ENCODE measurements at regions not wholly inside any gene's neighbourhood (a gene's known extent, or its start where the extent isn't known, plus 50 kb on each side); places are given as distances from the start of the nearest gene placed in this dataset.

DNA sequence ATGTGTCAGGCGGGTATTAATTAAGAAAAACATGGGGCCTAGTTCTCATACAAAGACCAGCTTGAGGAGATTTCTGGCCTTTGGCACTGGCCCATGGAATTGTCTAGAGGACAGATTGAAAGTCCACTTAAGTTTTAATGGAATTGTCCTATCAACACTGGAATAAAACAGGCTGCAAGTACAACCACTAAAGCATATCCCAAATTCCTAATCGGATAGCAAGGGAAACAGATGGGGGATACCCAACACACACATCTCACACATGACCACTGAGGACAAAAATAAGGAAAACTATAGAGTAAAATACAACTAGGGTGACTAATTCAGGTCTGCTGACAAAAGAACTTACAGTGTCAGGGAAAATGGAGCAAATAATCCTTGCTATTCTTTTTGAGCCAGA, 167.8 kb downstream of the GASK1B start:
- ChIA-PET CTCF (no interaction called here), POLR2A (no interaction called here)
- no peak overlapping the region for H3K27ac ChIP-seq (ENCODE audit: extremely low read depth, low read depth, low read length)

DNA sequence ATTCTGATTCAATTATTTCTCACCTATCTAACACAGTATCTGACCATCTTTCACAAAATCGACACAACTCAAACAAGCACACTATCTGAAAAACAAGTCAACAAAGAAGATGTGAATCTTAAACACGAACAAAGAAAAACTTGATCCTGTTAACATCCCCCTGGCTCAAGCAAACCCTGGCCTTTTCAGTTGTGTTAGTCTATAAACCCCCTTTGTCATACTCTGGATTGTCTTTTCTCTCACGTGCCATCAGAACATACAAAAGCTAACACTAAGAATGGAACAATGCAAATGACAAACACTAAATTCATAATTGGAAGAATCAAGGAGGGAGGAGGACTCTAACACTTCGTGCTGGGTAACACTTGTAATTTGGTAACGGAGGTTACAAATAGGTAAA, 168.7 kb downstream of the GASK1B start:
- CTCF ChIA-PET, result no interaction called here
- H3K4me3 ChIP-seq (ENCODE audit: low read depth, low read length), result no peak overlapping the region
- POLR2A ChIA-PET, result no interaction called here
- TF ChIP-seq ZSCAN16 (tag by site-specific recombination; IDR thresholded peaks at IDR 0.05), result no peak
- no peaks in the 10 kb centered on the region for H3K9me3 ChIP-seq (ENCODE audit: control insufficient read depth, insufficient read depth, low read depth, low read length)
- H3K36me3 ChIP-seq (ENCODE audit: control insufficient read depth in 2 of 2, insufficient read depth in 1 of 2, low read length in 2 of 2), result no peaks in the 10 kb centered on the region
- H3K27ac ChIP-seq (ENCODE audit: extremely low read depth, low read depth, low read length), result no peak overlapping the region
- H3K4me1 ChIP-seq (ENCODE audit: control insufficient read depth, insufficient read depth, low read length), result no peaks in the 10 kb centered on the region; the same call in 1 of the 2 replicates

More for the DNA sequence above, 167.8 kb downstream of the GASK1B start:
- TF ChIP-seq, protein P1, sequence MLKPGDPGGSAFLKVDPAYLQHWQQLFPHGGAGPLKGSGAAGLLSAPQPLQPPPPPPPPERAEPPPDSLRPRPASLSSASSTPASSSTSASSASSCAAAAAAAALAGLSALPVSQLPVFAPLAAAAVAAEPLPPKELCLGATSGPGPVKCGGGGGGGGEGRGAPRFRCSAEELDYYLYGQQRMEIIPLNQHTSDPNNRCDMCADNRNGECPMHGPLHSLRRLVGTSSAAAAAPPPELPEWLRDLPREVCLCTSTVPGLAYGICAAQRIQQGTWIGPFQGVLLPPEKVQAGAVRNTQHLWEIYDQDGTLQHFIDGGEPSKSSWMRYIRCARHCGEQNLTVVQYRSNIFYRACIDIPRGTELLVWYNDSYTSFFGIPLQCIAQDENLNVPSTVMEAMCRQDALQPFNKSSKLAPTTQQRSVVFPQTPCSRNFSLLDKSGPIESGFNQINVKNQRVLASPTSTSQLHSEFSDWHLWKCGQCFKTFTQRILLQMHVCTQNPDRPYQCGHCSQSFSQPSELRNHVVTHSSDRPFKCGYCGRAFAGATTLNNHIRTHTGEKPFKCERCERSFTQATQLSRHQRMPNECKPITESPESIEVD (tag by site-specific recombination; IDR thresholded peaks at IDR 0.05), result no peak
- Histone ChIP-seq H3K4me3 (ENCODE audit: low read depth, low read length) (no peak overlapping the region), H3K4me1 (ENCODE audit: control insufficient read depth, insufficient read depth, low read length) (no peaks in the 10 kb centered on the region; the same call in 1 of the 2 replicates), H3K36me3 (ENCODE audit: control insufficient read depth in 2 of 2, insufficient read depth in 1 of 2, low read length in 2 of 2) (no peaks in the 10 kb centered on the region), H3K9me3 (ENCODE audit: control insufficient read depth, insufficient read depth, low read depth, low read length) (no peaks in the 10 kb centered on the region)

DNA sequence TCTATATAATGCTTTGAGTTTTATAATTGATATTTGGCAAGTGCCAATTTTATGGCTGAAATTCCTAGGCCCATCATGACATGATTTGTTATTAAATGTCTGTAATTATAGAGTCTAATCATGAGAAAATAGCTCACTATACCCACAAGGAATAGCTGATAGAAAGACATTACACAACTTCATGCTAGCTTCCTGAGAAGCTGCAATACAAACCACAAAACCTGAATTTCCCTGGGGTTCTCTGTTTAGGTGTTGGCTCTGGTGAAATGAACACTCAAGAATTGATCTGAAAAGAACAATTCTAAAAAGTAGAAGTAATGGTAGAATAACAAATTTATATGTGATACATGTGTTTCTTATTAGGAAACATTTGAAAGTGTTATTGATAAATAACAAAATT, 169.6 kb downstream of the GASK1B start:
- Histone ChIP-seq H3K36me3 (ENCODE audit: control insufficient read depth in 2 of 2, insufficient read depth in 1 of 2, low read length in 2 of 2) (no peaks in the 10 kb centered on the region), H3K9me3 (ENCODE audit: control insufficient read depth, insufficient read depth, low read depth, low read length) (no peaks in the 10 kb centered on the region), H3K27ac (ENCODE audit: extremely low read depth, low read depth, low read length) (no peak overlapping the region), H3K4me1 (ENCODE audit: control insufficient read depth, insufficient read depth, low read length) (no peaks in the 10 kb centered on the region), H3K4me3 (ENCODE audit: low read depth, low read length) (no peak overlapping the region)
- TF ChIP-seq HOXC10 (CRISPR knock-in tag; IDR thresholded peaks at IDR 0.05) (no peak), ZNF37A (tag by site-specific recombination; IDR thresholded peaks at IDR 0.05) (no peak), ZNF274 (IDR thresholded peaks at IDR 0.05; ENCODE audit: low read length) (no peak), ZNF274 (tag by site-specific recombination; IDR thresholded peaks at IDR 0.05; ENCODE audit: borderline replicate concordance) (no peak), ZNF221 (tag by site-specific recombination; IDR thresholded peaks at IDR 0.05; ENCODE audit: borderline replicate concordance) (no peak), ZNF596 (tag by site-specific recombination; IDR thresholded peaks at IDR 0.05) (no peak), ZNF354C (tag by site-specific recombination; IDR thresholded peaks at IDR 0.05; ENCODE audit: borderline replicate concordance, low read depth) (no peak)
- TF ChIP-seq, protein P1 (tag by site-specific recombination; IDR thresholded peaks at IDR 0.05), result no peak
- ChIA-PET POLR2A (interaction anchor here (0.6 kb wide), 1 partner anchor 193 kb away, joined by 3 read pairs; no protein-coding TSS in a partner anchor), CTCF (no interaction called here)

DNA sequence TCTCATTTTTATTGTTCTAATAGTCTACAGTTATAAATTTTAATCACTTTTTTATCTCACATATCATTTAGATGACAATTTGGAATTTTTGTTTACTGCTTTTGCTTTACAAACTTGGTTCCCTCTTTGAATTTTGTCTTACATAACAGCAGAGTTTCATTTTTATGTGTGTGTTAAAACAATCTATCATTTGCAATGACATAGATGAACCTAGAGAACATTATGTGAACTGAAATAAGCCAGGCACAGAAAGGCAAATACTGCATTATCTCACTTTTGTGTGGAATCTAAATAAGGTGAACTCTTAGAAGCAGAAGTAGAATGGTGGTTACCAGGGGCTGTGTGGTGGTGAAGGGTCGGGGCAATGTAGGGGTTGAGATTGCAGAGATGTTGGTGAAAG, 170.7 kb downstream of the GASK1B start:
- no peaks in the 10 kb centered on the region for H3K9me3 ChIP-seq (ENCODE audit: control insufficient read depth, insufficient read depth, low read depth, low read length)
- ChIA-PET POLR2A (no interaction called here), CTCF (no interaction called here)
- H3K27ac ChIP-seq (ENCODE audit: extremely low read depth, low read depth, low read length), result no peak overlapping the region
- no peak overlapping the region for H3K4me3 ChIP-seq (ENCODE audit: low read depth, low read length)
- H3K4me1 ChIP-seq (ENCODE audit: control insufficient read depth, insufficient read depth, low read length), result no peaks in the 10 kb centered on the region
- H3K36me3 ChIP-seq (ENCODE audit: control insufficient read depth in 2 of 2, insufficient read depth in 1 of 2, low read length in 2 of 2), result no peaks in the 10 kb centered on the region
- TF ChIP-seq ZNF670 (tag by site-specific recombination; IDR thresholded peaks at IDR 0.05; ENCODE audit: low read depth) (no peak), MZF1 (tag by site-specific recombination; IDR thresholded peaks at IDR 0.05; ENCODE audit: borderline replicate concordance) (no peak), ZNF416 (tag by site-specific recombination; IDR thresholded peaks at IDR 0.05) (no peak), ZNF548 (tag by site-specific recombination; IDR thresholded peaks at IDR 0.05) (no peak), IKZF3 (tag by site-specific recombination; IDR thresholded peaks at IDR 0.05) (no peak), SP7 (tag by site-specific recombination; IDR thresholded peaks at IDR 0.05) (no peak), ZNF292 (tag by site-specific recombination; IDR thresholded peaks at IDR 0.05; ENCODE audit: borderline replicate concordance, low read depth) (no peak)
- TF ChIP-seq, protein P2, sequence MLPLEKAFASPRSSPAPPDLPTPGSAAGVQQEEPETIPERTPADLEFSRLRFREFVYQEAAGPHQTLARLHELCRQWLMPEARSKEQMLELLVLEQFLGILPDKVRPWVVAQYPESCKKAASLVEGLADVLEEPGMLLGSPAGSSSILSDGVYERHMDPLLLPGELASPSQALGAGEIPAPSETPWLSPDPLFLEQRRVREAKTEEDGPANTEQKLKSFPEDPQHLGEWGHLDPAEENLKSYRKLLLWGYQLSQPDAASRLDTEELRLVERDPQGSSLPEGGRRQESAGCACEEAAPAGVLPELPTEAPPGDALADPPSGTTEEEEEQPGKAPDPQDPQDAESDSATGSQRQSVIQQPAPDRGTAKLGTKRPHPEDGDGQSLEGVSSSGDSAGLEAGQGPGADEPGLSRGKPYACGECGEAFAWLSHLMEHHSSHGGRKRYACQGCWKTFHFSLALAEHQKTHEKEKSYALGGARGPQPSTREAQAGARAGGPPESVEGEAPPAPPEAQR (tag by site-specific recombination; IDR thresholded peaks at IDR 0.05), result no peak
- TF ChIP-seq, protein P3, sequence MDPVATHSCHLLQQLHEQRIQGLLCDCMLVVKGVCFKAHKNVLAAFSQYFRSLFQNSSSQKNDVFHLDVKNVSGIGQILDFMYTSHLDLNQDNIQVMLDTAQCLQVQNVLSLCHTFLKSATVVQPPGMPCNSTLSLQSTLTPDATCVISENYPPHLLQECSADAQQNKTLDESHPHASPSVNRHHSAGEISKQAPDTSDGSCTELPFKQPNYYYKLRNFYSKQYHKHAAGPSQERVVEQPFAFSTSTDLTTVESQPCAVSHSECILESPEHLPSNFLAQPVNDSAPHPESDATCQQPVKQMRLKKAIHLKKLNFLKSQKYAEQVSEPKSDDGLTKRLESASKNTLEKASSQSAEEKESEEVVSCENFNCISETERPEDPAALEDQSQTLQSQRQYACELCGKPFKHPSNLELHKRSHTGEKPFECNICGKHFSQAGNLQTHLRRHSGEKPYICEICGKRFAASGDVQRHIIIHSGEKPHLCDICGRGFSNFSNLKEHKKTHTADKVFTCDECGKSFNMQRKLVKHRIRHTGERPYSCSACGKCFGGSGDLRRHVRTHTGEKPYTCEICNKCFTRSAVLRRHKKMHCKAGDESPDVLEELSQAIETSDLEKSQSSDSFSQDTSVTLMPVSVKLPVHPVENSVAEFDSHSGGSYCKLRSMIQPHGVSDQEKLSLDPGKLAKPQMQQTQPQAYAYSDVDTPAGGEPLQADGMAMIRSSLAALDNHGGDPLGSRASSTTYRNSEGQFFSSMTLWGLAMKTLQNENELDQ (tag by site-specific recombination; IDR thresholded peaks at IDR 0.05; ENCODE audit: low read depth), result no peak
- TF ChIP-seq, protein P4, sequence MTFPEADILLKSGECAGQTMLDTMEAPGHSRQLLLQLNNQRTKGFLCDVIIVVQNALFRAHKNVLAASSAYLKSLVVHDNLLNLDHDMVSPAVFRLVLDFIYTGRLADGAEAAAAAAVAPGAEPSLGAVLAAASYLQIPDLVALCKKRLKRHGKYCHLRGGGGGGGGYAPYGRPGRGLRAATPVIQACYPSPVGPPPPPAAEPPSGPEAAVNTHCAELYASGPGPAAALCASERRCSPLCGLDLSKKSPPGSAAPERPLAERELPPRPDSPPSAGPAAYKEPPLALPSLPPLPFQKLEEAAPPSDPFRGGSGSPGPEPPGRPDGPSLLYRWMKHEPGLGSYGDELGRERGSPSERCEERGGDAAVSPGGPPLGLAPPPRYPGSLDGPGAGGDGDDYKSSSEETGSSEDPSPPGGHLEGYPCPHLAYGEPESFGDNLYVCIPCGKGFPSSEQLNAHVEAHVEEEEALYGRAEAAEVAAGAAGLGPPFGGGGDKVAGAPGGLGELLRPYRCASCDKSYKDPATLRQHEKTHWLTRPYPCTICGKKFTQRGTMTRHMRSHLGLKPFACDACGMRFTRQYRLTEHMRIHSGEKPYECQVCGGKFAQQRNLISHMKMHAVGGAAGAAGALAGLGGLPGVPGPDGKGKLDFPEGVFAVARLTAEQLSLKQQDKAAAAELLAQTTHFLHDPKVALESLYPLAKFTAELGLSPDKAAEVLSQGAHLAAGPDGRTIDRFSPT (tag by site-specific recombination; IDR thresholded peaks at IDR 0.05), result no peak
